HepG2 (cell line): ENCODE measurements at regions not wholly inside any gene's neighbourhood (a gene's known extent, or its start where the extent isn't known, plus 50 kb on each side); places are given as distances from the start of the nearest gene placed in this dataset.

Experiments used
- AGO2 ChIP-seq: fragments of 200-400 bp; formaldehyde crosslinking; optimal IDR thresholded peaks from 2 replicates; pipeline ENCODE3; 2017; ENCODE audit warnings: mild to moderate bottlenecking, low read depth, low read length, moderate library complexity
- CENPBD1 ChIP-seq: sonication (generic); formaldehyde crosslinking; IDR thresholded peaks from 2 replicates; pipeline ENCODE4 v1.8.0; 2022; ENCODE audit warnings: missing genetic modification reagents, low read depth, mild to moderate bottlenecking, borderline replicate concordance
- CHD2 ChIP-seq: IDR thresholded peaks from 2 replicates; pipeline ENCODE4 v1.6.1; 2011; ENCODE audit warnings: low read depth, low read length, improper control_type of control experiment
- HNRNPUL1 ChIP-seq: fragments of 200-400 bp; formaldehyde crosslinking; IDR thresholded peaks from 2 replicates; pipeline ENCODE4 v1.6.1; 2017; ENCODE audit warnings: low read depth, mild to moderate bottlenecking, low read length, moderate library complexity
- HOXA3 ChIP-seq: sonication (generic); formaldehyde crosslinking; IDR thresholded peaks from 2 replicates; pipeline ENCODE4 v1.5.0; 2020; ENCODE audit warnings: missing genetic modification reagents
- KLF12 ChIP-seq: sonication (generic); formaldehyde crosslinking; IDR thresholded peaks from 2 replicates; pipeline ENCODE4 v1.4.0; 2020; ENCODE audit warnings: missing genetic modification reagents, borderline replicate concordance
- MLLT10 ChIP-seq: sonication (generic); formaldehyde crosslinking; IDR thresholded peaks from 2 replicates; pipeline ENCODE4 v1.4.0; 2020; ENCODE audit warnings: missing genetic modification reagents
- NFIC ChIP-seq: IDR thresholded peaks from 2 replicates; pipeline ENCODE4 v1.6.1; 2012; ENCODE audit warnings: mild to moderate bottlenecking, low read length, inconsistent platforms
- NR0B2 ChIP-seq: sonication (generic); formaldehyde crosslinking; IDR thresholded peaks from 2 replicates; pipeline ENCODE4 v1.4.0; 2020; ENCODE audit warnings: mild to moderate bottlenecking, missing genetic modification reagents
- NR2F1 ChIP-seq, 2 experiments: fragments of 450-650 bp in 1 of 2; formaldehyde crosslinking in 1 of 2; IDR thresholded peaks; 2 replicates each; pipeline versions ENCODE4 v1.5.0 to v1.6.1; 2016 to 2020; ENCODE audit warnings: mild to moderate bottlenecking in 1 of 2, missing compliant biosample characterization in 1 of 2, missing genetic modification reagents in 1 of 2, moderate library complexity in 1 of 2
- PPARG ChIP-seq: conservative IDR thresholded peaks from 2 replicates; pipeline ENCODE4 v1.6.1; 2016; ENCODE audit warnings: missing biosample characterization, missing genetic modification reagents
- RELA ChIP-seq: sonication (generic); formaldehyde crosslinking; IDR thresholded peaks from 2 replicates; pipeline ENCODE4 v1.4.0; 2020; ENCODE audit warnings: missing genetic modification reagents
- RNF2 ChIP-seq: fragments of 450-650 bp; conservative IDR thresholded peaks from 2 replicates; pipeline ENCODE4 v1.6.1; 2016; ENCODE audit warnings: low read depth
- ZBTB46 ChIP-seq: sonication (generic); formaldehyde crosslinking; IDR thresholded peaks from 2 replicates; pipeline ENCODE4 v1.4.0; 2020; ENCODE audit warnings: mild to moderate bottlenecking, missing genetic modification reagents, borderline replicate concordance
- ZFYVE20 ChIP-seq: sonication (generic); formaldehyde crosslinking; IDR thresholded peaks from 2 replicates; pipeline ENCODE4 v1.8.0; 2023; ENCODE audit warnings: low read depth, mild to moderate bottlenecking, moderate library complexity, missing genetic modification reagents, borderline replicate concordance
- ZNF124 ChIP-seq: sonication (generic); formaldehyde crosslinking; IDR thresholded peaks from 2 replicates; pipeline ENCODE4 v1.4.0; 2020; ENCODE audit warnings: missing genetic modification reagents
- ZNF17 ChIP-seq: sonication (generic); formaldehyde crosslinking; IDR thresholded peaks from 2 replicates; pipeline ENCODE4 v1.5.0; 2020; ENCODE audit warnings: mild to moderate bottlenecking, missing genetic modification reagents
- ZNF230 ChIP-seq: sonication (generic); formaldehyde crosslinking; IDR thresholded peaks from 2 replicates; pipeline ENCODE4 v1.4.0; 2020; ENCODE audit warnings: mild to moderate bottlenecking, missing genetic modification reagents
- ZSCAN21 ChIP-seq: sonication (generic); formaldehyde crosslinking; IDR thresholded peaks from 2 replicates; pipeline ENCODE4 v1.8.0; 2022; ENCODE audit warnings: mild to moderate bottlenecking, missing genetic modification reagents, moderate library complexity, borderline replicate concordance
- ZSCAN25 ChIP-seq: sonication (generic); formaldehyde crosslinking; IDR thresholded peaks from 2 replicates; pipeline ENCODE4 v1.8.0; 2022; ENCODE audit warnings: mild to moderate bottlenecking, missing genetic modification reagents
- TF ChIP-seq, protein P1 (sequence below): fragments of 450-650 bp; IDR thresholded peaks from 2 replicates; pipeline ENCODE4 v1.6.1; 2017
- TF ChIP-seq, protein P2 (sequence below): sonication (generic); formaldehyde crosslinking; IDR thresholded peaks from 2 replicates; pipeline ENCODE4 v1.4.0; 2020; ENCODE audit warnings: missing genetic modification reagents, borderline replicate concordance

DNA sequence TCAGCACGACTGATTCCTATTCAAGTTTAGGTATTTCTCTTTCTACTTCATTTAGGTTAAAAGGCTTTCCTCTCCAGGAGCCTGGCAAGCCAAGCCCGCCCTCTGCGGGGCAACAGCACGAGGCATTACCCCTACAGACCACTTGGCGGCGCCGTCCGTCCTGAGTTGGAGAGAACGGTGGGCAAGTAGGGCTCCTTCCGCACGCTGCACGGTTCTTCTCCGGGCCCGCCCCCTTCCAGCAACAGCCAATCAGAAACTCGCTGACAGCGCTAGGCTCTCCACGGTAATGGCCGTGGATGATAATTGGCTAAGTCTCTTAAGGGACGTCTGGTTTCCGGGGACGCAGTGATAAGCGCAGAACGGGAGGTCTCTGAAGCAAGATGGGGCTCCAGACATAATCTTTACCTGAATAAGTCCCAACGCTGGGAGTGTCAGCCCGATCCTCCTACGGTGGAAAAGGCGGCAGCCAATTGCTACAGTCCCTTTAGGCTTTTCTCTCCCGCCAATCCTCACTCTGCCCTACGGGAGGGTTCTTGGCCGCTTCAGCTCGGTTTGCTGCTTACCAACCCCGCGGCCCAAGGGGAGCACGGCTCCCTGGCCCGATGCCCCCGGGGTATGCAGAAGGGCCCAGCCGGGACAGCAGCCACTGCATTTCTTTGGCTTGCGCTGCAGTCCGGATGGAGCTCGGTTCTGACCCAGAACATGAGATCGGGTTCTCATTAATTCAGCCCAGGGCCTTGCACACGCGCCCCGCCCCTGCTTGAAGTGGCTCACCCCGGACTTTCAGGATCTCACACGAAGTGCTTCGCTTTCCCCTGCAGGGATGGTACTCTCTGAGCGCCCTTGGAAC is 206.9 kb upstream of the PKDCC start (continued):
- TF ChIP-seq HOXA3, result peak; percentile 91
- TF ChIP-seq ZSCAN25 (CRISPR knock-in tag), result peak; percentile 33; the same call in 1 of the 2 replicates
- TF ChIP-seq, protein P1, sequence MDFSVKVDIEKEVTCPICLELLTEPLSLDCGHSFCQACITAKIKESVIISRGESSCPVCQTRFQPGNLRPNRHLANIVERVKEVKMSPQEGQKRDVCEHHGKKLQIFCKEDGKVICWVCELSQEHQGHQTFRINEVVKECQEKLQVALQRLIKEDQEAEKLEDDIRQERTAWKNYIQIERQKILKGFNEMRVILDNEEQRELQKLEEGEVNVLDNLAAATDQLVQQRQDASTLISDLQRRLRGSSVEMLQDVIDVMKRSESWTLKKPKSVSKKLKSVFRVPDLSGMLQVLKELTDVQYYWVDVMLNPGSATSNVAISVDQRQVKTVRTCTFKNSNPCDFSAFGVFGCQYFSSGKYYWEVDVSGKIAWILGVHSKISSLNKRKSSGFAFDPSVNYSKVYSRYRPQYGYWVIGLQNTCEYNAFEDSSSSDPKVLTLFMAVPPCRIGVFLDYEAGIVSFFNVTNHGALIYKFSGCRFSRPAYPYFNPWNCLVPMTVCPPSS, result no peak
- TF ChIP-seq RNF2, result peak; percentile 89; the same call in 1 of the 2 replicates
- peak; percentile 75 for TF ChIP-seq ZSCAN21 (CRISPR knock-in tag)
- TF ChIP-seq RELA, result no peak
- no peak for TF ChIP-seq KLF12 (CRISPR knock-in tag)
- TF ChIP-seq HNRNPUL1, result no peak
- TF ChIP-seq MLLT10 (CRISPR knock-in tag), result no peak
- TF ChIP-seq ZBTB46 (CRISPR knock-in tag), result peak; percentile 59; the same call in 1 of the 2 replicates
- no peak for TF ChIP-seq NR2F1 (CRISPR knock-in tag; IDR thresholded peaks at IDR 0.05)
- TF ChIP-seq, protein P2, sequence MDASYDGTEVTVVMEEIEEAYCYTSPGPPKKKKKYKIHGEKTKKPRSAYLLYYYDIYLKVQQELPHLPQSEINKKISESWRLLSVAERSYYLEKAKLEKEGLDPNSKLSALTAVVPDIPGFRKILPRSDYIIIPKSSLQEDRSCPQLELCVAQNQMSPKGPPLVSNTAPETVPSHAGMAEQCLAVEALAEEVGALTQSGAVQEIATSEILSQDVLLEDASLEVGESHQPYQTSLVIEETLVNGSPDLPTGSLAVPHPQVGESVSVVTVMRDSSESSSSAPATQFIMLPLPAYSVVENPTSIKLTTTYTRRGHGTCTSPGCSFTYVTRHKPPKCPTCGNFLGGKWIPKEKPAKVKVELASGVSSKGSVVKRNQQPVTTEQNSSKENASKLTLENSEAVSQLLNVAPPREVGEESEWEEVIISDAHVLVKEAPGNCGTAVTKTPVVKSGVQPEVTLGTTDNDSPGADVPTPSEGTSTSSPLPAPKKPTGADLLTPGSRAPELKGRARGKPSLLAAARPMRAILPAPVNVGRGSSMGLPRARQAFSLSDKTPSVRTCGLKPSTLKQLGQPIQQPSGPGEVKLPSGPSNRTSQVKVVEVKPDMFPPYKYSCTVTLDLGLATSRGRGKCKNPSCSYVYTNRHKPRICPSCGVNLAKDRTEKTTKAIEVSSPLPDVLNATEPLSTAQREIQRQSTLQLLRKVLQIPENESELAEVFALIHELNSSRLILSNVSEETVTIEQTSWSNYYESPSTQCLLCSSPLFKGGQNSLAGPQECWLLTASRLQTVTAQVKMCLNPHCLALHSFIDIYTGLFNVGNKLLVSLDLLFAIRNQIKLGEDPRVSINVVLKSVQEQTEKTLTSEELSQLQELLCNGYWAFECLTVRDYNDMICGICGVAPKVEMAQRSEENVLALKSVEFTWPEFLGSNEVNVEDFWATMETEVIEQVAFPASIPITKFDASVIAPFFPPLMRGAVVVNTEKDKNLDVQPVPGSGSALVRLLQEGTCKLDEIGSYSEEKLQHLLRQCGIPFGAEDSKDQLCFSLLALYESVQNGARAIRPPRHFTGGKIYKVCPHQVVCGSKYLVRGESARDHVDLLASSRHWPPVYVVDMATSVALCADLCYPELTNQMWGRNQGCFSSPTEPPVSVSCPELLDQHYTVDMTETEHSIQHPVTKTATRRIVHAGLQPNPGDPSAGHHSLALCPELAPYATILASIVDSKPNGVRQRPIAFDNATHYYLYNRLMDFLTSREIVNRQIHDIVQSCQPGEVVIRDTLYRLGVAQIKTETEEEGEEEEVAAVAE (CRISPR knock-in tag), result peak; percentile 96
- no peak for TF ChIP-seq CHD2
- peak; percentile 64; the same call in 1 of the 2 replicates for TF ChIP-seq ZNF230 (CRISPR knock-in tag)
- TF ChIP-seq NR0B2, result 0 out of 2 replicates have a peak, but pooled peaks have one; percentile 18
- peak; percentile 91 for TF ChIP-seq ZNF124 (CRISPR knock-in tag)
- no peak for TF ChIP-seq ZNF17 (CRISPR knock-in tag)
- TF ChIP-seq CENPBD1, result no peak
- TF ChIP-seq AGO2, result peak; percentile 75
- peak; percentile 55 for TF ChIP-seq PPARG (CRISPR knock-in tag)
- TF ChIP-seq ZFYVE20 (CRISPR knock-in tag), result no peak
- no peak for TF ChIP-seq NFIC
